Testis (tissue), 2 donors: ENCODE measurements at regions not wholly inside any gene's neighbourhood (a gene's known extent, or its start where the extent isn't known, plus 50 kb on each side); places are given as distances from the start of the nearest gene placed in this dataset.
"Not testable (repeated sequence)": the region's sequence is repeated elsewhere in the genome, so short reads cannot be mapped to it uniquely, and the experiment has no call there.

Experiments used
- DNase-seq: peaks from one replicate; pipeline ENCODE4 v3.0.0-alpha.2; 2019
- H3K27ac ChIP-seq, 2 donors: fragments of 200-600 bp; sonication (generic); one replicate each; pipeline ENCODE4 v1.5.1; 2019
- H3K27me3 ChIP-seq: fragments of 200-600 bp; sonication (generic); one replicate; pipeline ENCODE4 v1.5.1; 2019
- H3K36me3 ChIP-seq: fragments of 200-600 bp; sonication (generic); one replicate; pipeline ENCODE4 v1.5.1; 2017; ENCODE audit warnings: low read depth; ENCODE audit errors: missing control alignments
- H3K4me1 ChIP-seq: fragments of 200-600 bp; sonication (generic); one replicate; pipeline ENCODE4 v1.5.1; 2019
- H3K4me3 ChIP-seq, 2 donors: fragments of 200-600 bp; sonication (generic); one replicate each; pipeline ENCODE4 v1.5.1; 2017 to 2019
- H3K9me3 ChIP-seq: fragments of 200-600 bp; sonication (generic); one replicate; pipeline ENCODE4 v1.5.1; 2017
- CTCF ChIP-seq, 3 experiments: fragments of 450-650 bp in 2 of 3; fragments of 200-600 bp in 1 of 3; sonication (generic) in 1 of 3; IDR thresholded peaks; one replicate each; pipeline ENCODE4 v1.5.1; 2016 to 2019; ENCODE audit warnings: antibody characterized with exemption in 3 of 3, mild to moderate bottlenecking in 2 of 3, moderate library complexity in 1 of 3
- POLR2A ChIP-seq: fragments of 450-650 bp; IDR thresholded peaks from one replicate; pipeline ENCODE4 v1.6.1; 2017; ENCODE audit warnings: antibody characterized with exemption, mild to moderate bottlenecking, moderate library complexity
- WGBS, 2 donors: methylation state at CpG; one replicate each; pipeline ENCODE4 v1.1.5; 2018; 5-methylcytosine and 5-hydroxymethylcytosine counted together
- intact Hi-C: fragments of 100-400 bp; cut with DNase I; formaldehyde crosslinking; loops from one replicate; pipeline ENCODE4 v1.15.1; 2023; ENCODE audit warnings: low total_unique reads

DNA sequence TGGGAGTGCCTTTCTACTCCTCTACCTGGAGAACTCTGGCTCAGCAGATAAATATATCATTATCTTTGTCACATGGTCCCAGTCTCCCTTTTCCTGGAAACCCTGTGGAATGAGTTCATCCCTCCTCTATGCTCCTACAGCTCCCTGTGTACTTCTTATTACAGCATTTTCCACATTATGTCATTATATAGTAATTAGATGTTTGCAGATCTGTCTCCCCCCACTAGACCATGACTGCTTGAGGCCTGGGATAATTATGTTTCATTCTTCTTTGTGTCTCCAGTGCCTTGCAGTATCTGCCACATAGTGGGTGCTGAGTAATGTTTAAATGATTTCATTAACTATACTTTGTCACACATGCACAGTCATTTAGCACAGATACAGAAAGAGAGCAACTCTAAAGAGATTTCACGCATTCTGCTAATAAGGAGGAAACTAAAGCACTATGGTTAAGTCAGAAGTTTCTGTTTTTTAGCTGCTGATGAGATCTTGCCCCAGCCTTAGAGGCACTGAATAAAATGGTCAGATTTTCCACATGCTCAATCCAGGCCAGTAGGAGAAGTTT lies 66.1 kb upstream of the DIAPH3 start:
- WGBS, 2 donors = 88 to 96% methylated on average over 1 of the region's 1 CpG
- H3K36me3 ChIP-seq = no peaks in the 10 kb centered on the region
- intact Hi-C loops = no loop called here
- no peak overlapping the region for H3K4me3 ChIP-seq
- DNase-seq = no peak
- no peaks in the 10 kb centered on the region for H3K4me1 ChIP-seq
- no peaks in the 10 kb centered on the region for H3K9me3 ChIP-seq
- no peaks in the 10 kb centered on the region for H3K27me3 ChIP-seq
- no peak overlapping the region for H3K27ac ChIP-seq
- no peak for TF ChIP-seq POLR2A

DNA sequence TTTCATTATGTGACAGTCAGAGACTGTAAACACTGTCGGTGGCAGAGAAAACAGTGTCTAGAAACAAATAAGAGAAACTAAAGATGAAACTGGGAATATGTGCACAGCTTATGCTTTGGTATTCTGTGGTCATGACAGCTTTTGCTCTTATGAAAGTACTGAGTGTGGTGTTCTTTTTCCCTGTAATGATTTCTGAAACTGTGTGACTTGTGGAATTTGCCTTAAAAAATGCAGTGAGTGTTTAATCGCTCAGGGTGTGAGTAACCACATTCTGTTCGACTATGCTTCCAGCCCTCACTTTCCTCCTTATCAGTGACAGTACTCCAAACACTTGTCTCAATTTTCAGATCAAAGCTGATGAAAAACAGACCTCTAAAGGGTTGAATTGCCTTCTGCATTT lies 66.9 kb upstream of the DIAPH3 start:
- DNase-seq = no peak
- WGBS, 2 donors = 34 to 48% methylated on average over 3 of the region's 3 CpGs
- intact Hi-C loops = no loop called here
- H3K4me1 ChIP-seq = no peaks in the 10 kb centered on the region
- no peak for TF ChIP-seq POLR2A
- no peak for TF ChIP-seq CTCF (IDR thresholded peaks at IDR 0.05)
- no peaks in the 10 kb centered on the region for H3K27me3 ChIP-seq
- H3K36me3 ChIP-seq = no peaks in the 10 kb centered on the region
- H3K4me3 ChIP-seq = no peak overlapping the region
- no peak overlapping the region for H3K27ac ChIP-seq
- H3K9me3 ChIP-seq = no peaks in the 10 kb centered on the region

DNA sequence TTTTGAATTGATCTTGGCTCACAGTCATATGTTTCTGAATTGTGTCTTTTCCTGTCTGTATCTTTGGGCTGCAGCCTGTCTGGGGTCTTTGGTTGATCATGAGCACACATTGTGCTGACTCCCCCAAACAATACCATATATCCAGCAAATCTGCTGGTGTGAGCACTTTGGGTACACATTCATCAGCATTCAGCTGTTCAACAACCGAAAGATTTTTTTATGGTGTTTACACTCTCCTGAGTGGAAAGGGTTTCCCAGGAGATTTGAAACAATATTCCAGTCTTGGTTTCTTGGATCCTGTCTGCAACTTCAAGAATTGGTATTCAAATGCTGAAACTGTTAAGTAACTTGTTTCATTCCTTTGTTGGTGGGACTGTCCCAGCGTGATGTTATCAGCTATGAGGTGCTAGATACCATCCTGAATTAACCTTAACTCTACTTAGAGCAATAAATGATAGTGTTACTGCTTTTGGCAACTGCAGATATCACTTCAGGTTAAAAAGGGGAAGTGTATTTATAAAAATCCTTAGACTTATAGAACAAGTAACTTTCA lies 78.4 kb upstream of the DIAPH3 start:
- DNase-seq = no peak
- H3K9me3 ChIP-seq = no peaks in the 10 kb centered on the region
- H3K27me3 ChIP-seq = no peaks in the 10 kb centered on the region
- intact Hi-C loops = no loop called here
- no peak overlapping the region for H3K27ac ChIP-seq
- no peaks in the 10 kb centered on the region for H3K4me1 ChIP-seq
- 32 to 46% methylated on average over 2 of the region's 2 CpGs for WGBS, 2 donors
- no peak for TF ChIP-seq POLR2A
- TF ChIP-seq CTCF (IDR thresholded peaks at IDR 0.05) = no peak
- no peaks in the 10 kb centered on the region for H3K36me3 ChIP-seq
- no peak overlapping the region for H3K4me3 ChIP-seq

DNA sequence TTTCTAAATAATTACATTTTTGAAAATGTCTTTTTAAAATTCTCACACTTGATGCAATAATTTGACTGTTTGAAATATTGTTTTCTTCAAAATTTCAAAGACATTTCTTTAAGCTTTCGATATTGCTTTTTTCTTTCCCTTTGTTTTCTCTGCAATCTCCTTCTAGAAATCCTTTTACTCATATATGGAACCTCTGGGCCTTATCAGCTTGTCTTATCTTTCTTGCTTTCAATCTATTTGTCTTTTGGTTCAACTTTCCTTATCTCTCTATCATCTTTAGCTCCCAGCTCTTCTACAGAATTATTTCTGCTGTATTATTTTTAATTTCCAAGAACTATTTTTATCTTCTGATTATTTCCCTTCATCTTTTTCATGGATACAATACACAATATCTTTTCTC lies 80.7 kb upstream of the DIAPH3 start:
- no peak for TF ChIP-seq CTCF (IDR thresholded peaks at IDR 0.05)
- no peak for TF ChIP-seq POLR2A
- no peaks in the 10 kb centered on the region for H3K36me3 ChIP-seq
- WGBS, 2 donors = 89 to 92% methylated on average over 1 of the region's 1 CpG
- no peaks in the 10 kb centered on the region for H3K4me1 ChIP-seq
- H3K4me3 ChIP-seq = no peak overlapping the region
- intact Hi-C loops = no loop called here
- DNase-seq = no peak
- H3K27me3 ChIP-seq = no peaks in the 10 kb centered on the region
- H3K9me3 ChIP-seq = no peaks in the 10 kb centered on the region
- H3K27ac ChIP-seq = no peak overlapping the region

DNA sequence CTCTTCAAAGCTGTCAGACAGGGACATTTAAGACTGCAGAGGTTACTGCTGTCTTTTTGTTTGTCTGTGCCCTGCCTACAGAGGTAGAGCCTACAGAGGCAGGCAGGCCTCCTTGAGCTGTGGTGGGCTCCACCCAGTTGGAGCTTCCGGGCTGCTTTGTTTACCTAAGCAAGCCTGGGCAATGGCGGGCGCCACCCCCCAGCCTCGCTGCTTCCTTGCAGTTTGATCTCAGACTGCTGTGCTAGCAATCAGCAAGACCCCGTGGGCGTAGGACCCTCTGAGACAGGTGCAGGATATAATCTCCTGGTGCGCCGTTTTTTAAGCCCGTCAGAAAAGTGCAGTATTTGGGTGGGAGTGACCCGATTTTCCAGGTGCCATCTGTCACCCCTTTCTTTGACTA lies 87.7 kb upstream of the DIAPH3 start:
- H3K4me3 ChIP-seq, intact Hi-C loops, H3K36me3 ChIP-seq, DNase-seq, H3K9me3 ChIP-seq, H3K27ac ChIP-seq, H3K27me3 ChIP-seq, H3K4me1 ChIP-seq: not testable (repeated sequence)
- 87 to 96% methylated on average over 10 of the region's 10 CpGs for WGBS, 2 donors

DNA sequence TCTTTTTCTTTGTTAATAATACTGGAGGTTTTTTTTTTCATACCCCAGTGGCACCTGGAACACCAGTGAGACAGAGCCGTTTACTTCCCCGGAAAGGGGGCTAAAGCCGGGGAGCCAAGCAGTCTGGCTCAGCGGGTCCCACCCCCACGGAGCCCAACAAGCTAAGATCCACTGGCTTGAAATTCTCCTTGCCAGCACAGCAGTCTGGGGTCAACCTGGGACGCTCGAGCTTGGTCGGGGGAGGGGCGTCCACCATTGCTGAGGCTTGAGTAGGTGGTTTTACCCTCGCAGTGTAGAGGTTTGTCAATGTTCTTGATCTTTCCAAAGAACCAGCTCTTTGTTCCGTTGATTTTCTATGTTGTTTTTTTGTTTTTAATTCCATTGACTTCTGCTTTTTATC lies 94.6 kb upstream of the DIAPH3 start:
- Histone ChIP-seq H3K4me1 (no peaks in the 10 kb centered on the region), H3K27me3 (no peaks in the 10 kb centered on the region), H3K9me3 (no peaks in the 10 kb centered on the region), H3K27ac (no peak overlapping the region), H3K4me3 (no peak overlapping the region), H3K36me3 (no peaks in the 10 kb centered on the region)
- WGBS, 2 donors = 47 to 59% methylated on average over 11 of the region's 11 CpGs
- no peak for TF ChIP-seq CTCF (IDR thresholded peaks at IDR 0.05)
- no peak for TF ChIP-seq POLR2A
- intact Hi-C loops = no loop called here
- no peak for DNase-seq
